ENCODE measurements at regions not wholly inside any gene's neighbourhood (a gene's known extent, or its start where the extent isn't known, plus 50 kb on each side); places are given as distances from the start of the nearest gene placed in this dataset.

GRCh38 chr2:239459056-239459455 lies 58.2 kb upstream of the HDAC4 start (continued):
- no peak for TF ChIP-seq REST (IDR thresholded peaks at IDR 0.05; ENCODE audit: unreplicated experiment)
- no peak for TF ChIP-seq NANOG (IDR thresholded peaks at IDR 0.05; ENCODE audit: borderline replicate concordance)
- no peak for TF ChIP-seq CTCF (conservative IDR thresholded peaks at IDR 0.05; ENCODE audit: low read depth in 2 of 2)

DNA sequence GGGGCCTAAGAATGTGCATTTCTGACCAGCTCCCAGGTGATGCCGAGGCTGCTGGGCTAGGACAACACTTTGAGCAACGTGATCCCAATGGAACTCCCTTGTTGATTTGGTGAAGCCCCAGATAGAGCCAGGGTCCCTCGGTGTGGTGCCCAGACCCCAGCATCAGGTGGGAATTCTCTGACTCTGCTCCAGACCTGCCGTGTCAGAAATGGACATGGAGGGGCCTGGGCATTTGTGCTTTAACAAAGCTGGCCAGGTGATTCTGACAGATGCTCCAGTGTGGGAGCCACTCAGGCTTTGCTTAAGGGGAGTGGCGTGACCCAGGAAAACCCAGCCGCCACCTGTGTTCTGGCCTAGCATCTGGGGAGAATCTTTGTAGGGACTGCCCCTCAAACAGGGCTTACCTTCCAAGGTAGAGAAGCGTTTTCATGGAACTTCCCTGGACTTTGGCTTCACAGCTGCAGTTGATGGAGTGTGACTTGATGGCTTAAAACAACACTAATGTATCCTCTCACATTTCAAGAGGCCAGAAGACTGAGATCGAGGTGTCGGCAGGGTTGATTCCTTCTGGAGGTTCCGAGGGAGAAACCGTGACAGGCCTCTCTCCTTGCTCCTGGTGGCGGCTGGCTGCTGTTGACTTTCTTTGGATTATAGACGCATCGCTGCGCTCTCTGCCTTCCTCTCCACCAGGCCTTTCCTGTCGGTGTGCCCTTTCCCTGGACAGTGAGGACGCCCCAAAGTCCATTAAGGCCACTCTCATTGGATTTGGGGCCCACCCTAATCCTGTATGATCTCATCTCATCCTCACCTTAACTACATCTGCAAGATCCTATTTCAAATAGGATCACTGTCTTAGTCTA lies 57.0 kb upstream of the HDAC4 start:
- Mint-ChIP-seq H3K4me3 (no peak overlapping the region), H3K4me1 (no peaks in the 10 kb centered on the region), H3K9me3 (peaks cover 28% of the 10 kb centered on the region), H3K27me3 (ENCODE audit: insufficient read depth, low read depth, poor library complexity) (peaks cover 5% of the 10 kb centered on the region), H3K27ac (no peak overlapping the region), H3K36me3 (ENCODE audit: low read depth) (peaks cover 9% of the 10 kb centered on the region; the same call in 2 of the 3 replicates)
- H3F3A ChIP-seq (replicated peaks; ENCODE audit: low read depth): no peaks in the 10 kb centered on the region
- no peak overlapping the region for H3K4me3 ChIP-seq
- DNase-seq (ENCODE audit: low spot score) (no peak), ATAC-seq (no peak)
- H4K20me1 ChIP-seq (replicated peaks; ENCODE audit: insufficient read depth): no peaks in the 10 kb centered on the region
- H3K4me2 ChIP-seq: no peak overlapping the region
- H3K4me1 ChIP-seq (ENCODE audit: insufficient read depth): no peaks in the 10 kb centered on the region
- H3K9me2 ChIP-seq (ENCODE audit: insufficient read depth): no peaks in the 10 kb centered on the region
- no peaks in the 10 kb centered on the region for H3K27me3 ChIP-seq (ENCODE audit: insufficient read depth)
- H3K79me2 ChIP-seq (replicated peaks; ENCODE audit: insufficient read depth): no peaks in the 10 kb centered on the region
- H3K27ac ChIP-seq (ENCODE audit: low read depth): no peak overlapping the region
- peaks cover 3% of the 10 kb centered on the region; the same call in 1 of the 2 replicates for H3K36me3 ChIP-seq (ENCODE audit: insufficient read depth)
- H2AFZ ChIP-seq: no peak overlapping the region
- TF ChIP-seq ZNF114 (CRISPR knock-in tag; IDR thresholded peaks at IDR 0.05) (no peak), EZH2 (IDR thresholded peaks at IDR 0.05; ENCODE audit: low read depth, unreplicated experiment) (no peak), JUNB (IDR thresholded peaks at IDR 0.05; ENCODE audit: unreplicated experiment) (no peak), CREB1 (CRISPR knock-in tag; IDR thresholded peaks at IDR 0.05; ENCODE audit: low read depth) (no peak), ZNF331 (CRISPR knock-in tag; IDR thresholded peaks at IDR 0.05; ENCODE audit: low read depth) (no peak), REST (IDR thresholded peaks at IDR 0.05; ENCODE audit: unreplicated experiment) (no peak), CTCF (conservative IDR thresholded peaks at IDR 0.05; ENCODE audit: low read depth in 2 of 2) (no peak)
